ENCODE measurements at regions not wholly inside any gene's neighbourhood (a gene's known extent, or its start where the extent isn't known, plus 50 kb on each side); places are given as distances from the start of the nearest gene placed in this dataset.

DNA sequence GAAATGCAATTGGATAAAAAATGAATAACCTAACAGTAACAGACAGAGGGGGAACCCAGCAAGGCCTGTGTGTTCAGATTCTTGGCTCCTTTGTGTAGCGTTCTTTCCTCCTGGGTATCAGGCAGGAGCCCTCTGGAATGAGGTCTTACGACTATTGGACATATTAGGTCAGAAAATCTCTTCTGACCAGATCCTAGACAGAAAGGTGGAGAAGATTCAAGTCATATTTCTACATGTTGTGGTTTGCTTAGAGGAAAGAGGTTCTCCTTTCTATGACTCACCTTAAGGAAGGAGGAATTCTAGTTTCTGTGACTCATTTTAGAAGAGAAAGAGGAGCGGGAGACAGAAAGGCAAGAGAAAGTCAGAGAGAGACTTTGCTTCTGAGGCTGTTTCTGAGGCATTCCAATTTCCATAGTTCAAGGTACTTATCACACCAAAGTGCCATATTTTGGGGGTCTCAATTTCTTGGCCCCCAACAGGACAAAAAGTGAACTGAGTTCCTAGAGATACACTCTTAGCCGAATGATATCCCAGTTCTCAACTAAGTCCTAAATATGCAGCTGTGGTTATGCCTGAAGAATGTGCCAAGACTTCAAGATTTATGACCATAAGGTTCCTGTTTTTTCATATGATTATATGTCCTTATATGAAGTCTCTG, 618.6 kb downstream of the ZEB2 start:
- TF ChIP-seq, protein P1, sequence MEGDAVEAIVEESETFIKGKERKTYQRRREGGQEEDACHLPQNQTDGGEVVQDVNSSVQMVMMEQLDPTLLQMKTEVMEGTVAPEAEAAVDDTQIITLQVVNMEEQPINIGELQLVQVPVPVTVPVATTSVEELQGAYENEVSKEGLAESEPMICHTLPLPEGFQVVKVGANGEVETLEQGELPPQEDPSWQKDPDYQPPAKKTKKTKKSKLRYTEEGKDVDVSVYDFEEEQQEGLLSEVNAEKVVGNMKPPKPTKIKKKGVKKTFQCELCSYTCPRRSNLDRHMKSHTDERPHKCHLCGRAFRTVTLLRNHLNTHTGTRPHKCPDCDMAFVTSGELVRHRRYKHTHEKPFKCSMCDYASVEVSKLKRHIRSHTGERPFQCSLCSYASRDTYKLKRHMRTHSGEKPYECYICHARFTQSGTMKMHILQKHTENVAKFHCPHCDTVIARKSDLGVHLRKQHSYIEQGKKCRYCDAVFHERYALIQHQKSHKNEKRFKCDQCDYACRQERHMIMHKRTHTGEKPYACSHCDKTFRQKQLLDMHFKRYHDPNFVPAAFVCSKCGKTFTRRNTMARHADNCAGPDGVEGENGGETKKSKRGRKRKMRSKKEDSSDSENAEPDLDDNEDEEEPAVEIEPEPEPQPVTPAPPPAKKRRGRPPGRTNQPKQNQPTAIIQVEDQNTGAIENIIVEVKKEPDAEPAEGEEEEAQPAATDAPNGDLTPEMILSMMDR (conservative IDR thresholded peaks at IDR 0.05; ENCODE audit: low read length) = peak; percentile 15; the same call in 1 of the 2 replicates
- H3K4me3 ChIP-seq (ENCODE audit: low read length) = peak overlapping the region; percentile 15
- peak; percentile 83 for DNase-seq (ENCODE audit: low read depth)

DNA sequence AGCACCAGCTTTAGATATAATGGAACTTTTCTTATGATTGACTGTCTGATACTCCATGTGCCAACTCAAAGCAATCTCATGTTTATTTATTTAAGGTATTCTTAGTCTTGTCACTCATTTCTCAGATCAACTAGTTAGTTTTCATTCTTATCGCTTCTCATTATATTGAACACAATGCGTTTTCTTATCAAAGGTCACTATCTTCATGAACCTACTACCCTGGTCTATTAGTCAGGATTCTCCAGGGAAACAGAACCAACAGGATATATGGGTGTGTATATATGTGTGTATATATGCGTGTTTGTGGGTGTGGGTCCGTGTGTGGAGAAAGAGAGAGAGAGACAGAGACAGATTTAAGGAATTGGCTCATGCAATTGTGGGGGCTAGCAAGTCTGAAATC, 619.9 kb downstream of the ZEB2 start:
- H3K4me3 ChIP-seq (ENCODE audit: low read length) = no peak overlapping the region
- TF ChIP-seq, protein P1 (conservative IDR thresholded peaks at IDR 0.05; ENCODE audit: low read length) = no peak
- no peak for DNase-seq (ENCODE audit: low read depth)

- no peak overlapping the region for H3K4me3 ChIP-seq (ENCODE audit: low read length)
- TF ChIP-seq, protein P1 (conservative IDR thresholded peaks at IDR 0.05; ENCODE audit: low read length) = no peak
- no peak for DNase-seq (ENCODE audit: low read depth)
These were observed 626.5 kb downstream of the ZEB2 start for GRCh38 chr2:143893371-143893770.

GRCh38 chr2:143891879-143892308, 628.0 kb downstream of the ZEB2 start:
- no peak for DNase-seq (ENCODE audit: low read depth)
- H3K4me3 ChIP-seq (ENCODE audit: low read length) = no peak overlapping the region
- TF ChIP-seq, protein P1 (conservative IDR thresholded peaks at IDR 0.05; ENCODE audit: low read length) = no peak

GRCh38 chr2:143890798-143891197, 629.1 kb downstream of the ZEB2 start:
- no peak for DNase-seq (ENCODE audit: low read depth)
- H3K4me3 ChIP-seq (ENCODE audit: low read length) = no peak overlapping the region
- TF ChIP-seq, protein P1 (conservative IDR thresholded peaks at IDR 0.05; ENCODE audit: low read length) = no peak

DNA sequence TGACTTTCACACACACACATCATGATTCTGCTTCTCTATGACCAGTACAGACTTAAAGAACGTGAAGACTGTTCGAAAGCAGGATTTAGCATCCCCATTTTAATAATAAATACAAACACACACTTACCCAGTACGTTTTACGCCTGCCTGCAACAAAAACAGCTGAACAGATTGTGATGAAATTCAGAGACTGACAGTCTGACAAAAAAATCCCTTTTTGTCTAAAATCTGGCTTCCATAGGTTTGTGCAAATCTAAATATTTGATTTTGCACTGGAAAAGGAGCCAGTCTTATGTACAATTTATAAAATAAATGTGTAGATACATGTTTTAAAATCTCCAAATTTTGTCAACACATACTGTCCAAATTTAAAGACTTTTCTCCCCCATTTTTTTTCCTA, 630.7 kb downstream of the ZEB2 start:
- H3K4me3 ChIP-seq (ENCODE audit: low read length) = no peak overlapping the region
- no peak for DNase-seq (ENCODE audit: low read depth)
- TF ChIP-seq, protein P1 (conservative IDR thresholded peaks at IDR 0.05; ENCODE audit: low read length) = no peak

- TF ChIP-seq, protein P1 (conservative IDR thresholded peaks at IDR 0.05; ENCODE audit: low read length) = no peak
- H3K4me3 ChIP-seq (ENCODE audit: low read length) = no peak overlapping the region
- no peak for DNase-seq (ENCODE audit: low read depth)
These were observed 634.5 kb downstream of the ZEB2 start for GRCh38 chr2:143885461-143885860.
